BJ (cell line): ENCODE measurements at regions not wholly inside any gene's neighbourhood (a gene's known extent, or its start where the extent isn't known, plus 50 kb on each side); places are given as distances from the start of the nearest gene placed in this dataset.

ENCODE experiments used
- CTCF ChIA-PET: fragments of 350-600 bp; formaldehyde crosslinking; extraction: SDS; loops from one replicate; lab custom pipeline; 2021; ENCODE audit warnings: antibody characterized with exemption, inconsistent platforms; lab: Yijun Ruan, JAX
- POLR2A ChIA-PET: fragments of 300-600 bp; sonication (Branson Sonifier 250); formaldehyde crosslinking; extraction: SDS; loops from one replicate; lab custom pipeline; 2021; ENCODE audit warnings: antibody characterized with exemption; lab: Charles Lee
- DNase-seq: peaks from one replicate; pipeline ENCODE4 v3.0.0-alpha.2; 2011; ENCODE audit warnings: low read depth
- H3K27me3 ChIP-seq: 2 replicates; pipeline ENCODE4 v1.6.0; 2011; ENCODE audit warnings: low read length; ENCODE audit not compliant: control insufficient read depth, insufficient read depth
- H3K36me3 ChIP-seq: 2 replicates; pipeline ENCODE4 v1.5.1; 2011; ENCODE audit warnings: low read length; ENCODE audit not compliant: control insufficient read depth, insufficient read depth
- H3K4me3 ChIP-seq: 2 replicates; pipeline ENCODE4 v1.5.1; 2011; ENCODE audit warnings: low read depth, mild to moderate bottlenecking, control low read depth, low read length
- TF ChIP-seq, protein P1 (sequence below): IDR thresholded peaks from 2 replicates; pipeline ENCODE4 v1.5.1; 2011; ENCODE audit warnings: low read depth, mild to moderate bottlenecking, control low read depth, inconsistent platforms, low read length, moderate library complexity; ENCODE audit not compliant: insufficient read depth

DNA sequence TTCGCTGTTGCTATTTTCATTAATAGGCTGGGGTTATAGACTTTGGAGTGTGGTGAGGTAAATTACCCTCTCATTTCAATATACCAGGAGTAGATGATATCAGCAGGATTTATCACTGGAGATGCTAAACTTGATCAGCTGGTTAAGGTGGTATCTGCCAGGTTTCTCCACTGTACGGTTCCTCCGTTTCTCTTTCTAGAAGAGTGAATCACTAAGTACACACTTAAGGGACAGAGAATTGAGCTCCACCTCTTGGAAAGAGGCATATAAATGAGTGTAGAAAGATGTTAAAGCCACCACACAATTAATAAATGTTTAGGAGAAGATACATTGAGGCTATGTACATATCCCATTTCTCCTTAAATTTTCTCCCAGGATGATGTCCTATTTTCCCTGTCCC is 277.4 kb upstream of the GRIP1 start:
- TF ChIP-seq, protein P1, sequence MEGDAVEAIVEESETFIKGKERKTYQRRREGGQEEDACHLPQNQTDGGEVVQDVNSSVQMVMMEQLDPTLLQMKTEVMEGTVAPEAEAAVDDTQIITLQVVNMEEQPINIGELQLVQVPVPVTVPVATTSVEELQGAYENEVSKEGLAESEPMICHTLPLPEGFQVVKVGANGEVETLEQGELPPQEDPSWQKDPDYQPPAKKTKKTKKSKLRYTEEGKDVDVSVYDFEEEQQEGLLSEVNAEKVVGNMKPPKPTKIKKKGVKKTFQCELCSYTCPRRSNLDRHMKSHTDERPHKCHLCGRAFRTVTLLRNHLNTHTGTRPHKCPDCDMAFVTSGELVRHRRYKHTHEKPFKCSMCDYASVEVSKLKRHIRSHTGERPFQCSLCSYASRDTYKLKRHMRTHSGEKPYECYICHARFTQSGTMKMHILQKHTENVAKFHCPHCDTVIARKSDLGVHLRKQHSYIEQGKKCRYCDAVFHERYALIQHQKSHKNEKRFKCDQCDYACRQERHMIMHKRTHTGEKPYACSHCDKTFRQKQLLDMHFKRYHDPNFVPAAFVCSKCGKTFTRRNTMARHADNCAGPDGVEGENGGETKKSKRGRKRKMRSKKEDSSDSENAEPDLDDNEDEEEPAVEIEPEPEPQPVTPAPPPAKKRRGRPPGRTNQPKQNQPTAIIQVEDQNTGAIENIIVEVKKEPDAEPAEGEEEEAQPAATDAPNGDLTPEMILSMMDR, result no peak
- CTCF ChIA-PET, result no interaction called here
- Histone ChIP-seq H3K27me3 (no peaks in the 10 kb centered on the region), H3K4me3 (no peak overlapping the region), H3K36me3 (no peaks in the 10 kb centered on the region)
- no peak for DNase-seq
- POLR2A ChIA-PET, result no interaction called here

DNA sequence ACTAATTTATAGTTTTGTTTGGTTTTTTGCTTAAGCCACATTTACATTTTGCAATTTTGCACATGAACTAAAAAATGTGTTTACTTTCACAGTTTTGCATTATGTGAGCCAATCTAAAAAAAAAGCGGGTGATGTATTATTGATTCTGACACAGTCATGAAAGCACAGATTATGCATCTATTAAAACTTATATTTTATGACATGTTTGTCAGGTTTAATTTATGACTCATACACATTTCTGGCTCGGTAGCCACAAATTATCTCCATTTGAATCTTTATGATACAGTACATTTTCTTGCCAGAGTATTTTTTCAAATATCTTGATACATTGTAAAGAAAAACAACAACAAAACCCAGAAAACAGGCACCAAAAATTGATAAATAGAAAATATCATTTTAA is 280.4 kb upstream of the GRIP1 start:
- POLR2A ChIA-PET, result no interaction called here
- H3K27me3 ChIP-seq, result no peaks in the 10 kb centered on the region
- no peak overlapping the region for H3K4me3 ChIP-seq
- CTCF ChIA-PET, result no interaction called here
- TF ChIP-seq, protein P1, result no peak
- no peak for DNase-seq
- no peaks in the 10 kb centered on the region for H3K36me3 ChIP-seq

DNA sequence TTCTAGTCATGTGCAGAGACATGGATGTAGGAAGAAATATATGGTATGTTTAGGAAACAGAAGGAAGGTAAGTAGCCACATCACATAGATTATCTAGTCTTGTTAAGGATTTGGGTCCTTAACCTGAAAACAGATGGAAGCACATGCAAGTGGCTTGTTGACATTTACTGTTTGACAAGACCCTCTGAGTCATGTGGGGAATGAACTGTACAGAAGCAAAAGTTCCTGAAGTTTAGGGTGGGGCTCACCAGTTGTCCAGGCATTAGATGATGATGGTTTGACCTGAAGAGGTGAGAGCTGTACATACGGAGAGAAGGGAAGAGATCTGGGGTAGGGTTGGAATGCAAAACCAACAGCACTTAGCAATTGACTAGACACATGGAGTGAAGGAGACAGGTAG is 281.1 kb upstream of the GRIP1 start:
- DNase-seq, result no peak
- no peak overlapping the region for H3K4me3 ChIP-seq
- no peaks in the 10 kb centered on the region for H3K36me3 ChIP-seq
- CTCF ChIA-PET, result no interaction called here
- no peaks in the 10 kb centered on the region for H3K27me3 ChIP-seq
- POLR2A ChIA-PET, result no interaction called here
- TF ChIP-seq, protein P1, result no peak

DNA sequence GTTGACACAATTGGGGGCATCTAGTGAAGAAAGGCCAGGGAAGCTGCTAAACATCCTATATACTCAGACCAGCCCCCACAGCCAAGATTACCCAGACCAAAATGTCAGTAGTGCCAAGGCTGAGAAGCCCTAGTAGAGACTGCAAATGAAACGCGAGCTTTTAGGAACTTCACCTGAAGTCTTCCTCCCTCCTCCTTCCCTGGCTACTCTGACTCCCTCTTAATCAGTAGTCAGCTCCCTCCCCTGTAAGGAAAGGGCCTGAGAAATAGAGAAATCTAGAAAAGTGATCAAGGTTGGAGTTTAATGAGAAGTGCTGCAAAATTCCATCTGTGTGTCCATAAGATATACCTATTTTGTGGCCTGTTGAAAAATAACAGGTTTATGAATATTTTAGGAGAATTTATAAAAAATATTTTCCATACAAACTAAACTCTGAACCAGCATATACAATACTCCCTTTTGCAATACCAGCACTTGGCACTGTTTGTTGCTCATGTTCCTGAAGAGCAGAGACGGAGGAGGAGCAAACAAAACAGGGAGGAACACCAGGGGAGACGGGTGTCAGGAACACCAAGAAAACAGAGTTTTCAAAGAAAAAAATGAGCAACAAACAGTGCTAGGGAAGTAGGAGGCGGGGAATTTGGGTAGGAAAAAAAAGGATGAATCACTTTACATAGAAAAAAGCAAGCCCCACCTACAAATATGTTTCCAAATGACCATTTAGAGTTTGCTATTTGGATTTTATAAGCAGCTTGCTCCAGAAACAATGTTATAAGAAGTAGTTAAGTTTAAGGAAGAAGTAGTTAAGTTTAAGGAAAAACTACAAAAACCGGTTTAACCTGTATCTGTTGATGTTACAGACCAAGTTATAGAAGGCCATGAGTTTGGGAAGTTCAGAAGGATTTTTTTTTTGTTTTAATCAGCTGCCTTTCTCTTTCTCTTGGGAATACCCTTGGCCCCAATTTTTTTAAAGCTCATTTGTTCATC is 282.1 kb upstream of the GRIP1 start:
- no peaks in the 10 kb centered on the region for H3K27me3 ChIP-seq
- no peaks in the 10 kb centered on the region for H3K36me3 ChIP-seq
- H3K4me3 ChIP-seq, result no peak overlapping the region
- TF ChIP-seq, protein P1, result no peak
- no peak for DNase-seq
- ChIA-PET CTCF (no interaction called here), POLR2A (no interaction called here)

DNA sequence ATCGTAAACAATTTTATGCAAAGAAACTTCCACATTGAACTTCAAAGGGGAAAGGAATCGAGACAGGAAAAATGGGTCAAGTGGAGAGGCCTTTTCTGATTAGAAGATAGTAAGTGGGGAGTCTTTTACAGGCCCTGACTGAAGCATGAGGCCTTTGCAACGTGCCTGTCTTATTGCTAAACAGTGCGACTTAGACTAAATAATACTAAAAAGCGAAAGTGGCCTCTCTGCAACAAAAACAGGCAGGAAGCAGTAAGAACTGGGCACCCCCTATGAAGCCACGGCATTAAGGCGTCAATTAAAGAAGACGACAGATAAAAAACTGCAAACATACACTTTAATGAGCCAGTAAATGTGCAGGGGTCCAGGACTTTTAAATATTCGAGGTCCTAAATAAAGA is 283.4 kb upstream of the GRIP1 start:
- Histone ChIP-seq H3K4me3 (no peak overlapping the region), H3K36me3 (no peaks in the 10 kb centered on the region), H3K27me3 (no peaks in the 10 kb centered on the region)
- TF ChIP-seq, protein P1, result no peak
- no peak for DNase-seq
- ChIA-PET CTCF (no interaction called here), POLR2A (no interaction called here)
